RCC 7860 (cell line): ENCODE measurements at regions not wholly inside any gene's neighbourhood (a gene's known extent, or its start where the extent isn't known, plus 50 kb on each side); places are given as distances from the start of the nearest gene placed in this dataset.

Experiments used
- DNase-seq: peaks from one replicate; pipeline ENCODE4 v3.0.0-alpha.2; 2015; ENCODE audit warnings: low spot score
- FAIRE-seq: peaks from 2 replicates; lab custom pipeline; 2012; peaks lifted over from hg19 to GRCh38; lab: Jason Lieb, UNC

- DNase-seq (no peak), FAIRE-seq (no peak)
Measured at GRCh38 chr5:60271517-60271916, 378.0 kb upstream of the PDE4D start.

- FAIRE-seq (no peak), DNase-seq (no peak)
Measured at GRCh38 chr5:60267907-60268306, 374.4 kb upstream of the PDE4D start.

- no peak for DNase-seq
- FAIRE-seq, result no peak
Measured at GRCh38 chr5:60263346-60263745, 369.8 kb upstream of the PDE4D start.

- DNase-seq, result no peak
- FAIRE-seq, result no peak
Measured at GRCh38 chr5:60262576-60263295, 369.2 kb upstream of the PDE4D start.

- FAIRE-seq (no peak), DNase-seq (no peak)
Measured at GRCh38 chr5:60261732-60262131, 368.2 kb upstream of the PDE4D start.

- FAIRE-seq (no peak), DNase-seq (no peak)
Measured at GRCh38 chr5:60260658-60261057, 367.1 kb upstream of the PDE4D start.

GRCh38 chr5:60259730-60260129 lies 366.2 kb upstream of the PDE4D start:
- FAIRE-seq, result no peak
- DNase-seq, result no peak

GRCh38 chr5:60257596-60258271 lies 364.2 kb upstream of the PDE4D start:
- no peak for FAIRE-seq
- no peak for DNase-seq

- no peak for FAIRE-seq
- DNase-seq, result no peak
Measured at GRCh38 chr5:60256546-60256945, 363.0 kb upstream of the PDE4D start.

- no peak for DNase-seq
- no peak for FAIRE-seq
Measured at GRCh38 chr5:60248901-60249300, 355.4 kb upstream of the PDE4D start.

- FAIRE-seq, result no peak
Measured at GRCh38 chr5:60243713-60244112, 350.2 kb upstream of the PDE4D start.

GRCh38 chr5:60232036-60232795 lies 338.7 kb upstream of the PDE4D start:
- DNase-seq (no peak), FAIRE-seq (no peak)

More at GRCh38 chr5:60243713-60244112, 350.2 kb upstream of the PDE4D start:
- DNase-seq, result no peak

GRCh38 chr5:60230456-60230855 lies 336.9 kb upstream of the PDE4D start:
- FAIRE-seq (no peak), DNase-seq (no peak)

GRCh38 chr5:60229691-60230185 lies 336.2 kb upstream of the PDE4D start:
- FAIRE-seq, result no peak
- DNase-seq, result no peak

- DNase-seq (no peak), FAIRE-seq (no peak)
Measured at GRCh38 chr5:60228676-60229075, 335.1 kb upstream of the PDE4D start.

GRCh38 chr5:60226128-60226527 lies 332.6 kb upstream of the PDE4D start:
- DNase-seq (no peak), FAIRE-seq (no peak)

GRCh38 chr5:60223342-60223741 lies 329.8 kb upstream of the PDE4D start:
- DNase-seq, result no peak

GRCh38 chr5:60219921-60220320 lies 326.4 kb upstream of the PDE4D start:
- DNase-seq, result no peak

More at GRCh38 chr5:60223342-60223741, 329.8 kb upstream of the PDE4D start:
- FAIRE-seq, result no peak

GRCh38 chr5:60210810-60211209 lies 317.3 kb upstream of the PDE4D start:
- FAIRE-seq (no peak), DNase-seq (no peak)

More at GRCh38 chr5:60219921-60220320, 326.4 kb upstream of the PDE4D start:
- no peak for FAIRE-seq

GRCh38 chr5:60209146-60209840 lies 315.8 kb upstream of the PDE4D start:
- DNase-seq, result no peak
- no peak for FAIRE-seq

GRCh38 chr5:60208716-60209115 lies 315.2 kb upstream of the PDE4D start:
- DNase-seq, result no peak
- FAIRE-seq, result no peak
